HG02840 (cell line): ENCODE measurements at regions not wholly inside any gene's neighbourhood (a gene's known extent, or its start where the extent isn't known, plus 50 kb on each side); places are given as distances from the start of the nearest gene placed in this dataset.
A peak's percentile ranks its signal among the peaks of the same experiment; 100 is the strongest.
"Not testable (repeated sequence)": the region's sequence is repeated elsewhere in the genome, so short reads cannot be mapped to it uniquely, and the experiment has no call there.

ENCODE experiments used
- ATAC-seq: cut with Tn5 transposase; IDR thresholded peaks from one replicate; pipeline ENCODE4 v1.9.1; 2021; ENCODE audit warnings: mild to moderate bottlenecking, moderate library complexity, moderate number of reproducible peaks; ENCODE audit not compliant: unreplicated experiment, low FRiP score

GRCh38 chr2:17373041-17373440 is 145.2 kb downstream of the RAD51AP2 start:
- ATAC-seq = no peak

- no peak for ATAC-seq
These were observed 154.4 kb downstream of the RAD51AP2 start for GRCh38 chr2:17363846-17364245.

- no peak for ATAC-seq
These were observed 155.3 kb downstream of the RAD51AP2 start for GRCh38 chr2:17362956-17363355.

GRCh38 chr2:17355608-17356329 is 162.5 kb downstream of the RAD51AP2 start:
- peak; percentile 86 for ATAC-seq

GRCh38 chr2:17353263-17353662 is 165.0 kb downstream of the RAD51AP2 start:
- ATAC-seq = no peak

- ATAC-seq = not testable (repeated sequence)
These were observed 175.5 kb downstream of the RAD51AP2 start for GRCh38 chr2:17342692-17343091.

GRCh38 chr2:17337507-17337906 is 180.7 kb downstream of the RAD51AP2 start:
- no peak for ATAC-seq

GRCh38 chr2:17336458-17336857 is 181.8 kb downstream of the RAD51AP2 start:
- ATAC-seq = no peak

GRCh38 chr2:17334300-17334699 is 183.9 kb downstream of the RAD51AP2 start:
- ATAC-seq = no peak

- no peak for ATAC-seq
These were observed 186.6 kb downstream of the RAD51AP2 start for GRCh38 chr2:17331636-17332035.

- no peak for ATAC-seq
These were observed 190.1 kb downstream of the RAD51AP2 start for GRCh38 chr2:17328161-17328560.

GRCh38 chr2:17327649-17328048 is 190.6 kb downstream of the RAD51AP2 start:
- ATAC-seq = no peak

GRCh38 chr2:17326717-17327116 is 191.5 kb downstream of the RAD51AP2 start:
- ATAC-seq = no peak

- no peak for ATAC-seq
These were observed 194.5 kb downstream of the RAD51AP2 start for GRCh38 chr2:17323697-17324096.

- no peak for ATAC-seq
These were observed 195.8 kb downstream of the RAD51AP2 start for GRCh38 chr2:17322461-17322860.

GRCh38 chr2:17319090-17319489 is 199.2 kb downstream of the RAD51AP2 start:
- no peak for ATAC-seq

- ATAC-seq = no peak
These were observed 200.2 kb downstream of the RAD51AP2 start for GRCh38 chr2:17318013-17318412.

- ATAC-seq = no peak
These were observed 200.7 kb downstream of the RAD51AP2 start for GRCh38 chr2:17317439-17317976.

- ATAC-seq = no peak
These were observed 205.0 kb downstream of the RAD51AP2 start for GRCh38 chr2:17313261-17313660.

GRCh38 chr2:17311771-17312511 is 206.3 kb downstream of the RAD51AP2 start:
- ATAC-seq = no peak

GRCh38 chr2:17311106-17311619 is 207.1 kb downstream of the RAD51AP2 start:
- ATAC-seq = no peak
